HG02678 (cell line): ENCODE measurements at regions not wholly inside any gene's neighbourhood (a gene's known extent, or its start where the extent isn't known, plus 50 kb on each side); places are given as distances from the start of the nearest gene placed in this dataset.

Experiments used
- ATAC-seq: cut with Tn5 transposase; IDR thresholded peaks from one replicate; pipeline ENCODE4 v1.9.1; 2021; ENCODE audit warnings: mild to moderate bottlenecking, moderate library complexity; ENCODE audit not compliant: unreplicated experiment

DNA sequence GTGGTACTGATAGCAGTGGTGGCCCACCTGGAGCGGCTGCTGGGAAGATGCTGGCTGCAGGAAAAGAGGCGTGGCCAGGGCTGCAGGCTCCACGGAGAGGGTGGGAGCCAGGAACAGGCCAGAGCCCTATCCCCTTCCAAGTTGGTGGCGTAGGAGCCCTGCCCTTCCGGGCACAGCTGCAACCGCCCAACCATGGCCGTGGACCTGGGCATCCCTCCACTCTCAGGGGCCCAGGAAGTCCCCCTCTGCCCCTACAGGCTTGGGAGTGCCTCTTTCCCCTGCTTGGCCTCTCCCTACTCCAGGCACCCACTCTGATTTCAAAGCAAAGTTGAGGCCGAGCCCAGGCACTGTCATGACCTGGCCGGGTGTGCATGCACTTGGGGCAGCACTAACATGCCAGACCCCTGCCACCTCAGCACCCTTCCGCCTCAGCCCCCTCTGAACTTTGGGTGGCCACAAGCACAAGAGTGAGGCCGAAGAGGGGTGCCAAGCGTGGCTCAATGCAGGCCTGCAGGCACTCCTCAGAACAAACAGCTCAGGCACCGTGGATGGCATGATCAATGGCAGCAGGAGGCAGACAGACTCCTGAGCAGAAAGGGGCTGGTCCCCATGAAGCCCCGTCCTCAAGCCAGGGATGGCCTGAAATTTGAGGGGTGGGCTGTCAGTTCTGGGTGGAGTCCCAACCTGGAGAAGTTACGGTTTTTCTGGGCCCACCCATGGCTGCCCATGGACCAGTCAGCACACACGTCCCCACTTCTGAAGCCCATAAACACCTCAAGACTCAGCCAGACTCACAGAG is 164.9 kb upstream of the PRNP start:
- no peak for ATAC-seq

DNA sequence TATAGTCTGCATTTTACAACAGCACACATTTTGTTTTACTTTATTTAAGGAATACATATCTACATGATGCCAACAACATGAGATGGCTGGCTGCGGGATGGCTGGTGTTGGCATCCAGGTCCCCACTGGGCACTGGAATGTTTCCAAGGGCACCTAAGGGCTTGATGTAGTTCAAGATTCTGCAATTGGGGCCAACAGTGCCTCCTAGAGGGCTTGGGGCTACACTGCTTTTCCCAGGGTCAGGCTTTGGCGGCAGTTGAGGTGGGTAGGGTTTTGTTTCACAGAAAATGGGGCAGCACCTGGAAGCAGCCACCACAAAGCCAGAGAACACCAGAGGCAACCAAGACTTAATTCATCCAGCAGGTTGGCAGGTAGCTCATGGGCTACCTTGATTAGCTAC is 166.7 kb upstream of the PRNP start:
- no peak for ATAC-seq

DNA sequence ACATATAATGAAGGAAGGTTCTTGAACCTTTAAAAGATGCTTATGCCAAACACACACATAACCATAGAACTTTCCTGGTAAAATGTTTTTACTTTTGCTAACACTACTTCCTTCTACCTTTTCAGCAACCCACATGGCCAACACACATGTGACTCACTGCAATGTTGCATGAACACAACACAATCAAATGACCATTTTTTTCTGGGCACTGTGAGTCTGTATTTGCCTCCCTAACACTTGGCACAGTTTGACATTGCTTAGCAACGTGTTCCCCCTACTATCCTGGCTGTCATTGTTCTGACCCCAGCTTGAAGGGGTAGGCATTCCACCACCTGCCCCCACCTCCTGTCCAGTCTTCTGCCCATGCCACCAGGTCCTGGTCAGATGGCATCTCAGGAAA is 169.4 kb upstream of the PRNP start:
- no peak for ATAC-seq

DNA sequence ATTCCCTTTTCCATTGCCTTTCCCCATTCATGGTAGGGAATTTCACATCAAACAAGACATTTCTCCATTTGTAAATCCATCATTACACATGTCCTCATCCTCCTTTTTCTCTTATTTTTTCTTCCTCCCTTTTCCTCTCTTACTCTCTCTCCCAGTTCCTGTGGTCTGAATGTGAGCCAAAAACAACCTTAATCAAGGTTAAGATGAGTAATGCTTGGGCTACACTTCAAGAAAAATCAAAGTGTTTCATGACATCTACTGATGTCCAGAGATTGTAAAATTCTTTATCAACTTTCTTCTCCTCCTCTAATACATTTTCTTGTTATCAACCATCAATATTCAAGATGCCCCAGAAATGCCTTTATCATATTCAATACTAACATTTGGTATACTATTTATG is 172.5 kb upstream of the PRNP start:
- ATAC-seq, result no peak

DNA sequence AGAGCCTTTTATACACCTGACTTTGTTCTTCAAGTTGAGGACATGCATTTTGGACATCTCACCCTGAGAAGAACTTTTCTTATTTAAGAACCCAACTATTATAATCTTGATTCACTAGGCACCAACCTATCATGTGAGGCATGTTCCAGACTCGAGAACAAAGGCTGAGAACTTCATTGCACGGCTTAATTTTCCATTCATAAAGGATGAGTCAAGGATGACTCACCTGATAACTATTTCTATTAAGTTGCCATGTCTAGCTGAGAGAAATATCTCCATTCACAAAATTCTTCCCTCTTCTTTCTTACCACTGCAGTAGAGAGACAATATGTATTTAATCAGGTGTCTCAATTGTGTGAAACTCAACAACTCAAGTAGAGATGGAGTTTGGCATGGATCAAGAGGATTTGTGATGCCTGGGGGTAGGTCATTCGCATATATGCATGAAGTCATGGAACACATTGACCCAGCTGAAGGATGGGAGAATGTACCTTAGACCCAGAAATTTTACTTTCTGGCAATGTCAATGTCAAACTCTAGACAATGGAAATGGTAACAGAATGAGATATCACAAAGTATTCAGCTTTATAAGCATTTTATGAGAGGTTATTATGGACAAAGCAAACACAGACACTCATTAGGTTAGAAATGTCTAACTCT is 173.2 kb upstream of the PRNP start:
- no peak for ATAC-seq

DNA sequence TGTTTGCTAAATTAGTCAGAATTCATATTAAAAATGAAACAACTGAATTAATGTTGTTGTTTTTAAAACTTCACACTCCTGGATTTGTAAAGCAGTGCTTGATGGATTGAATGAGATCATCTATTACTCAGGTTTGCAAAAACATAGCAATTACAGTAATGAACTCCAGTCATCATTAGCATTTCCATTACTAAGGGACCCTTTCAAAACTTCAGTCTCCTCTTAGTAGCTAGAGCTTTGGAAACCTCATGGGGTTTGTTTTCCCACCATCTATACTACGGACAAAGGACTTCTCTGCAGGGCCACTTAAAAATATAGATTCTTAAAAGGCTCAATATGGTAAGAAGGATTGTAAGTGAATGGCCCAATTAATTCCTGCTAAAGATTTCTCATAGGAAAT is 174.5 kb upstream of the PRNP start:
- no peak for ATAC-seq

DNA sequence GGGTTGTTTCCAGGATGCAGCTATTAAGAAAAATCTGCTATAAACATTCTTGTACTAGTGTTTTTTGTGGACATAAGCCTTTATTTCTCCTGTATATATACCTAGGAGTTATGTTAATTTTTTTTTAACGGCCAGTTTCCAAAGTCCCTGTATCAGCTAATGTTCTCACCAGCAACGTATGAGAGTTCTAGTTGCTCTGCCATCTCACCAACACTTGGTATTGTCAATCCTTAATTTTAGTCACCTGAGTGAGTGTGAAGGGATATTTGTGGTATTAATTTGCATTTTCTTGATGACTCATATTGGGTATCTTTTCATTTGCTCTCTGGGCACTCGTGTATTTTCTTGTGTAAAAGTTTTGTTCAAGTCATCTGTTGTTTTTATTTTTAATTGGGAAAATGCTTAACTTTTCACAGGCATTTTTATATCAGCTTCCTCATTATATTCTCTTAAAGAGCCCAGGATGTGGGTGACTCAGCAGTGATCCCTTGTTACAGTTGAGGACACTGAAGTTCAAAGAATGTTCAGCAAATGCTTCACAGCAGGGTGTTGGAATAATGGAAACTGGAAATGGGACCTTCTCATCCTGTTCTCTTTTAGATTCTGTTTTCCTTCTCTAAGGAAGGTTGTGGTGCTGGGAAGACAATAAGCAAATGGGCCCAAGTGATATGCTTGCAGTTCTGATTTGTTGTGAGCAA is 176.3 kb upstream of the PRNP start:
- no peak for ATAC-seq

DNA sequence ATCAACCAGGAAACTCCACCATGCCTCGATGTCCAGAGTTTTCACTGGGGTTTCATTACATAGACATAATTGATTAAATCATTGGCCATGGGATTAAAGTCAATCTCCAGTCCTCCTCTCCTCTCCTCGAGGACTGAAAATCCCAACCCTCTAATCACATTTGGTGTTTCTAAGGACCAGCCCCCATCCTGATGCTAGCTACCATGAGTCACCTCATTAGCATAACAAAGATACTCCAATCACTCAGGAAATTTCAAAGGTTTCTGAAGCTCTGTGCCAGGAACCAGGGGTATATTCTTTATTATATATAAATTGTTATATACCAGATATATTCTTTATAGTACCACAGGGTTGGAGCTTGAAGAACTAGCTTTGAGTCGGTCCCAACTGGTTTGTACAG is 177.5 kb upstream of the PRNP start:
- no peak for ATAC-seq

DNA sequence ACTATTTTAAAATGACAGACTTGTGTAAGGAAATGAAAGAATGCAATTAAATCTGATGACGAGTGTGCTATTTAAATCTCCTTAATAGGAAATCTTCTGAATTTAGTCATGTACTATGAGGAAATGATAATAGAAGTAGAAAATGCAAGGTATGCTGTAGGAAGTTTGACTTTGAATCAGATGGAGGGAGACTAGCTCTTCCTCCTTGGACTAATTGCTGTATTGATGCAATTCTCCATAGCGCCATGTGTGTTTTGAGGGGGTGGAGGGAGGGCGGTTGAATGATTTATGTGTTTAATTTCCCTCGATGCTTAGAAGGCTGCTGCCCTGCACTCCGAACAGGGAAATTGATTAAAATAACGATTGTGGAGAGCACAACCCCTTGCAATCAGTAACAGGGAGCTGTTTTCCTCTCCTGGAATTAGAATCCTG is 179.0 kb upstream of the PRNP start:
- ATAC-seq, result no peak

DNA sequence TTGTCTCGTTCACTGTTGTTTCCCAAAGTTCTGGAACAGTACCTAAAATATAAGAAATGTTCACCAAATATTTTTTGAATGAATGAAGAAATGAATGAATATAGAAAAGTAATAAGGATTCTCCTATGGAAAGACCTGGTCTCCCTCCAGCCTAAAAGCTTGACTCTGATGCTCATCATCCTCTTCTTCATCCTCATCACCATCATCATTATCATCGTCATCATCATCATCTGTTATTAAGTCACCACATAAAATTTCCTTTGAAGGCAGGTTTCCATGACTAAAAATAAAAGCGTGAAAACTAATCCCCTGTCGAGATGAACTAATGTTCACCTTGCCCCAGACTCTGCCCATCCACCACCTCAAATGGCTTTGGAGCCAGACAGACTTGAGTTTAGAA is 181.4 kb upstream of the PRNP start:
- no peak for ATAC-seq

DNA sequence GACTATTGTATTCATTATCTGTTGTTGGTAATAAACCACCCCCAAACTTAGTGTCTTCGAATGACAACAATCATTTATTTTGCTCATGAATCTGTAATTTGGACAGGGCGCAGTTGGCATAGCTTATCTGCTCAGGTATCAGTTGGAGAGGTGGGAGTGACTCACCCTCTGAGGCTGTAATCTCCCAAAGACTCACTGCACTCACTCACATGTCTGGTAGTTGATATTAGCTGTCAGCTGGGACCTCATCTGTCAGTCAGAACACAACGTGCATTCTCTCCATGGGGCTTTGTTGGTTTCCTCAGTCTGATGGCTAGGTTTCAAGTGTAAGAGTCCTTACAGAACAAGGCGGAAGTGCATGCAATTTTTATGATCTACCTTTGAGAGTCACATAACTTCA is 183.5 kb upstream of the PRNP start:
- no peak for ATAC-seq

DNA sequence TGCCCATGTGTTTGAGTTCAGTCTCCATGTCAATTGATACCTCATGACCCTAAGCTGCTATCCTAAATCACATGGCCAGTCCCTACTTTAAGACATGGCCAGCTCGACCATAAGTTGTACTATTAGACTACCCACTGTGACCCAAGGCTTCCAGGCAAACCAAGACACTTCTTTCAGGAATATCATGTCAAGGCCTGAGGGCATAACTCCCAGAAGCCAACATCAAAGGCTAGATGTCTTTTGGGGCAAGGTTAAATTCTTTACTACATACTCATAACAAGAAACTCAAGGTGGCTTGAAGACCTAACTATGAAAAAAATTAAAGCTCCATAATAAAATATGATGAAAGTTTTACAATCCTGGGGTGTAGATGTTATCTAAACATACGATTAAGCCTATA is 192.9 kb upstream of the PRNP start:
- ATAC-seq, result no peak

DNA sequence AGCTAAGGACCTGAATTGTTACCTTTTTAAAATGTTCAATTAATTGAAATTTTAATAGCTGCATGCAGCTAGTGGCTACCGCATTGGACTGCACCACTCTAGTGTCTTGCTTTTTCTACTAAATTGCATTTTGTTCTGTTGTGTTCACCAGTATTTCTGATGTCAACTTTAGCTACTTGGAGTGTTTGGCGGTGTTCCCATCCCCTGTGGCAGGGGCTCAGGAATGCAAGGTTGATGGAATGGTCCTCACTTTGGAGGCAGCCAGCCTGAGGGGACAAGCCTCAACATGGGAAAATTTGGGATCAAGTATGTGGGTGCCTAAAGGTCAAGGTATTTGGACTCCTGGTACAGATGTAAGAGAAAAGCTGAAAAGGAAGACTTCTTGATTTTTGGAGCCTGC is 194.6 kb upstream of the PRNP start:
- ATAC-seq, result no peak

DNA sequence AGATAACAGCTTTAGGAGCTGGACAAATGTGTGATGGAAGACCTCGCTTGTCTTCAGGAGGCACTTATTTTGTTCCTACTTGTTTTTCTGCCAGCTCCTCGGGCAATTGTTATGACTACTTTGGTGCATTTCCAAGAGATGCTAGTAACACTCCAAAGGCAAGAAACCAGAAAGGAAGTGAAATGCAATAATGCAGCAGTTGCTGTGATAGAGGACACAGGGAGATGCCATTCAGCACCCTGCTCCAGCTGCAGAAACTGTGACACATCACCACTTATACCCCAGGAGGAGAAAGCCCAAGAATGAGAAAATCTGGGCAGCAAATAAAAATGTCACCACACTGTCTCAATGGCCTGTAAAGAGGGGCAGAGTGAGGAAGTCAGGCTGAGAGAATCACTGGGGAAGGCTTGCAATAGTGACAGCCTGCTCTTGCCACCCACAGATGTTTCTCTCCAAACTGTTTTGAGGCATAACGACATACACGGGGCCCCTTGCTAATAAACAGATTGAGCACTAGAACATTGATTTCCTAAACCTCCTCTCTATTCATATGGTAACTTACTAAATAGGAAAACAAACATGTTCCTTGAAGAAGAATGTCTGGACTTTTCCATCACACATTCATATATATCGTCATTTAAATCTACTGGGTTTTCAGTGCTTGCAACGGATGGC is 195.5 kb upstream of the PRNP start:
- ATAC-seq, result no peak

DNA sequence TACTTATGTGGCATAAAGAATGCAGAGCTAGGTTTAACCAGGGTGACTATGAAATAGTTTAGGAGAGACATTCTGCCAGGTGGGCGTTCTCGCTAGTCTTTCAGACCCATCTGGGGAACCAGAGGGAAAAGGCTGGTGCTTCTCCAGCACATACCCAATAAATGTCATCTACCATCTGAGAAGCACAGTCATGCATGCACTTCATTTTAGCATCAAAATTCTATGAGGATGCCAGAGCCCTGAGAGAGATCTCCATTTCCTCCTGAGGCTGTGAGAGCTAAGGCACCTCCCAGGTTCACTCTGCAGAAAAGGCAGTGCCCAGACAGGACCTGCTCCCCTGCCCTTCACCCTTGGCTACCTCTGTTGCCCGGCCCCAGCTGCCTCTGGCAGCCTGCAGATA is 196.2 kb upstream of the PRNP start:
- ATAC-seq, result no peak

DNA sequence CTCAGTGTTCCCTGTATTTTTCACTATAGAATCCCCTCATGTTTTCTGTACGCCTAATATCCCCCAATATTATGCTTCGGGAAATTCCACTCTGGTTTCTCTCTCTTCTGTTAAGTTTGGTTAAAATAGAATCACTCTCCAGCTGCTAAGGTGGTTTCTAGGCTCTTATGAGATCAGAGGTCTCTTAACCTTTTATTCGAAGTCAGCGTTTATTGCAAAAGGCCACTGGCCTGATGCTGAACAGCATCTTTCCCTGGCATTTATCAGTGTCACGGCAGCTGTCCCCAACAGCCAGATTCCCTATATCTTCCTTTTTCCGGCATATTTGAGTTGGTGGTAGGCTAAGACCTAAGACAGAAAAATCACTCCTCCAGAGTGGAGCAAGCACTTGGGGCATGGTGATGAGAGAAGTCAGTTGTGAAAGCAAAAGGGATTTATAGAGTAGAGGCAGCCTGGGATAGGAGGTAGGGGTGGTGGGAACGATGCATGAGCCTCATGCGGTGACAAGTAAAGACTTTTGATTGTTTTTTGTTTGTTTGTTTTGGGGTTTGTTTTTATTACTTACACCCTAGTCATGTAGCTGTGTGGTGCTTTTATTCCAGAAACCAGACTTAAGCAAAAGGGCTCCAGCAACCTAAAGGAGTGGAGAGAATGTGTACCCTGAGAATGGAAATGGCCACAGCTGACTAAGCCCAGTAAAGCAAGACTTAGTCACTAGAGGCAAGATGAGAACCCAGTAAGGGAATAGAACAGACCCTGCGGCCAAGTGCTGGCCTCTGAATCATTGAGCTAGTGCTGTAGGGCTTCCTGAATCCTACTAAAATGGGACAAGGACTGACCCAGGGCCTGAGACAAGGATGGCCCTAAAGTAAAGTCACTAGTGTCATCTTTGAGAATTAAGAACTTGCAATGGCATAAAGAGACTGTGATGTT is 197.6 kb upstream of the PRNP start:
- ATAC-seq, result no peak

DNA sequence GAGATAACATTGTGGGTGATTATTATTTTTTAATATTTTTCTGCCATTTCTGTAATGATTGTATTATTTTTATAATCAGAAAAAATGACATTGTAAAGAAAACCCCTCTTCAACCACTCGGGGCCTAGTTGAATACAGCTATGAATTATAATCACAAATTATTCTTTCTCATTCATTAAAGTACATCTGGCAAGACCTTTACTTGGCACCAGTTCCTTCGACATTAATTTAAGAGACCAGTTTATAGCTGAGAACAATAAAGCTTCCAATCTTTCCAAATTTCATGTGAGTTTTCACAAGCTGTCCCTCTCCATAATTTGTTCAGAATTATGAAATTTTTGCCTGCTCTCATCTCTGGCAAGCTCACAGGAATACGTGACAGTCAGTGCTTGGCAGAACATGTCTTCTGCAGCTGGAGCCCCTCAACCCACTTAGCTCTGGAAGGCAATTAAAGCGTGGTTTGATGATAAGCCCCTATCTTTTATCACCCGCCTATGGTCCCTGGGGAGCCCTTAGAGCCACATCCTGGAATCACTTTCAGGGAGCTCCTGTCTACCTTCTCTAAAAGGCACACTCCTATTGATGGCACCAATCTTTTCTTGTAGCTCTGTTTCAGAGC is 201.8 kb upstream of the PRNP start:
- no peak for ATAC-seq

DNA sequence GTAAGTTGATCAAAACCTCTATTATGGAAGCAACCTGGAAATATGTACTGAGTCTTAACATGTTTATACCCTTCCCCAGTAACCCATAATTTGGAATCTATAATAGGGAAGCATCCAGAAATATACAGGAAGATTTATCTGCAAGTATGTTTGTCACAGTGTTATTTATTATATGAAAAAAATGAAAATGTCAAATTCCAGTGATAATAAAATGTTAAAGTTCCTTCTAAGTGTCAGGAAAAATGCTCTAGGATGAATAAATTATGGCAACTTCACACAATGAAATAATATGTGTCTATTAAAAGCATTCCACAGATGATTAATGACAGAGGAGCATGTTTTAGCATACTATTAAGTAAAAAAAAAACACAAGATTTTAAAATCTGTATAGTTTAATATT is 202.3 kb upstream of the PRNP start:
- no peak for ATAC-seq

DNA sequence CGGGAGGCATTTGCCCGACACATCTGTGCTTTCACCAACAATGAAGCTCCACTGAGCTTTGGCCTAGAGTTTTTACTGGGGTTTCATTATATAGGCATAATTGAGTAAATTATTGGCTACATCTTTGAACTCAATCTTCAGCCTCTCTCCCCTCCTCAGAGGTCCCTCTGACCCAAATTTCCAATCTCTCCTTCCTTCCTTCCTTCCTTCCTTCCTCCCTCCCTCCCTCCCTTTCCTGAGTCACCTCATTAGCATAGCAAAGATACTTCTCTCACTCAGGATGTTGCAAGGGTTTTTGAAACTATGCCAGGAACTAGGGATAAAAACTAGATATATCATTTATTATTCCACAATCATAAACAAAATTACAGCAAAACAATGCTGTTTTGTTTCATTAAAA is 202.8 kb upstream of the PRNP start:
- no peak for ATAC-seq

DNA sequence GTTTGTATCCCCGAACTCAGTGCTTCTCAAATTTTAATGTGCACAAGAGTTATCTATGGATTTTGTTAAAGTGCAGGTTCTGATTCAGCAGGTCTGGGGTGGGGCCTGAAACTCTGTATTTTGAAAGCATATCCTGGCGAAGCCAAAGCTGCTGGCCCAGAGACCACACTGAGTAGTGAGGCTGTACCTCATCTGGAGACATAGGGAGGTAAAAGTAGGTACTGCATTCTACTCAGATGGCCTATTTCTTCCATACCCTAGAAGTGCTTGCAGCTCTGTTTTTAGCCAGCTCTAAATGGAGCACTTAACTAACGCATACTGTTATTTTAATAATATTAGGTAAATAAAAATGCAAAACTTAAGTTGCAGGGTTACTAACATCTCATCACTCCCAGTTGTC is 206.2 kb upstream of the PRNP start:
- no peak for ATAC-seq
